H1 (cell line): ENCODE measurements at regions not wholly inside any gene's neighbourhood (a gene's known extent, or its start where the extent isn't known, plus 50 kb on each side); places are given as distances from the start of the nearest gene placed in this dataset.

Experiments used
- BRCA1 ChIP-seq: IDR thresholded peaks from 2 replicates; pipeline ENCODE4 v1.6.1; 2012; ENCODE audit warnings: low read depth, low read length, improper control_type of control experiment
- CHD7 ChIP-seq: fragments of 300-600 bp; sonication (generic); IDR thresholded peaks from 2 replicates; pipeline ENCODE4 v1.7.1; 2012; ENCODE audit warnings: low read length, moderate library complexity, mild to moderate bottlenecking, inconsistent platforms; ENCODE audit not compliant: insufficient replicate concordance
- CREB1 ChIP-seq: IDR thresholded peaks from 2 replicates; pipeline ENCODE4 v1.6.1; 2012; ENCODE audit warnings: inconsistent platforms
- EP300 ChIP-seq, 2 experiments: IDR thresholded peaks; 1 replicate in 1 of 2; 2 replicates in 1 of 2; pipeline ENCODE4 v1.6.1; 2011 to 2012; ENCODE audit warnings: low read depth in 2 of 2, low read length in 2 of 2, mild to moderate bottlenecking in 2 of 2, borderline replicate concordance in 1 of 2, inconsistent platforms in 1 of 2, moderate library complexity in 1 of 2
- SAP30 ChIP-seq: fragments of 300-600 bp; sonication (generic); IDR thresholded peaks from 2 replicates; pipeline ENCODE4 v1.7.1; 2012; ENCODE audit warnings: low read length, moderate library complexity, mild to moderate bottlenecking, inconsistent platforms; ENCODE audit not compliant: insufficient read depth, insufficient replicate concordance
- SP4 ChIP-seq: IDR thresholded peaks from 2 replicates; pipeline ENCODE4 v1.6.1; 2012; ENCODE audit warnings: low read length, inconsistent platforms
- TBP ChIP-seq: IDR thresholded peaks from 2 replicates; pipeline ENCODE4 v1.6.1; 2011; ENCODE audit warnings: low read depth, low read length, improper control_type of control experiment

GRCh38 chr2:41460661-41461060, 587.2 kb upstream of the PKDCC start (continued):
- TF ChIP-seq CHD7 (no peak), EP300 (IDR thresholded peaks at IDR 0.05; ENCODE audit: borderline replicate concordance in 1 of 2, low read depth in 2 of 2, low read length in 2 of 2) (no peak), BRCA1 (no peak), TBP (no peak), SAP30 (no peak), CREB1 (no peak), SP4 (no peak)
- TF ChIP-seq, all 59 proteins: peak for 0
